GM21447 (cell line): ENCODE measurements at regions not wholly inside any gene's neighbourhood (a gene's known extent, or its start where the extent isn't known, plus 50 kb on each side); places are given as distances from the start of the nearest gene placed in this dataset.

ENCODE experiments used
- ATAC-seq: cut with Tn5 transposase; IDR thresholded peaks from one replicate; pipeline ENCODE4 v1.9.1; 2021; ENCODE audit not compliant: unreplicated experiment

DNA sequence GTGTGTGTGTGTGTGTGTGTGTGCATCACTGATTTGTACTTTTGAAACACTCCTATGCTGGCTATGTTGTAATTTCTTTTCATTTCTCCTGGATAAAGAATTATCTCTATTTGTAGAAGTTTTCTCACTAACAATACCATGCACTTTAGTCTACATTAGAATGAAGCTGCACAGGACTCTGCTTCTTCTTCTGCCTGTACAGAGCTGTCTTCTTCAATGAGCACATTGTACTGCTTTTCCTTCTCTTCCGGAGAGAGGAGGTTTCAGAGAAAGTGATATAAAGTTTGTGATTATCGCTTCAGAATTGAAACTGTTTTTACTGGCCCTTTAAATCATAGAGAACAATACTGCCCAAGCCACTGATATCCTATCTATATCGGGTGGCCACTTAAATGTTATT, 677.0 kb downstream of the NR2F1-AS1 start:
- ATAC-seq: no peak

DNA sequence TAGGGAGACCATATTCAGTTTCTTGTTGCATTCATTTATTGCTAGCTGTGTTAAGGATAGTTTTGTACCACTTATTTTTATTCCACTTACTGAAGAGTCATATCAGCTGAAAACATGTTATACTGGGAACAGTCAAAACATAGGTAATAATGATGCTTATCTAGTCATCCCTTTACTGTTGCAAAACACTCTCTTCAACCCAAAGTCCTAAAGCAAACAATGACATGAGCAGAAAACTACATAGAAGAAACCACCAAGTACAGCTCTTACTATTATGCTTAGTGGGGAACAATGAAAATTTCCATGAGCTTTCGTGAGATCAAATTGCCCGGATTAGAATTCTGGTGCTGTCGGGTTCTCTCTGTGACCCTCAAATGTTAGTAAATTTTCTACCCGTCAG, 681.4 kb downstream of the NR2F1-AS1 start:
- no peak for ATAC-seq

DNA sequence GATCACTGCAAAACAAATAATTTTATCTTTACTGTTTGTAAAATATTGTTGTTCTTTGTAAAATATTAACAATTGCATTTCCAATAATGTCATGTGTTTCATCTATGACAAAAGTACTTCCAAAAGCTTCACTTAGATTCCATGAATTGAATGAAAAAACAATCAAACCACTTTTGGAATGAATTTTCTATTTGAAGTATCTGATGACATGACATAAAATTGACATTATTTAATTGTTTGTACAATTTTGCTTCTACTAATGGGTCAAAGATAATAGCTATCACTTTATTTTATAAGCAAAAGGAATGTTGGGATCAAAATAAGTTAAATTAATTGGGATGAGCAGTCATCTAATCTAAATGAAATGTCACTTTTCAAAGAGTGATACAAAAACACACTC, 684.3 kb downstream of the NR2F1-AS1 start:
- ATAC-seq: no peak

DNA sequence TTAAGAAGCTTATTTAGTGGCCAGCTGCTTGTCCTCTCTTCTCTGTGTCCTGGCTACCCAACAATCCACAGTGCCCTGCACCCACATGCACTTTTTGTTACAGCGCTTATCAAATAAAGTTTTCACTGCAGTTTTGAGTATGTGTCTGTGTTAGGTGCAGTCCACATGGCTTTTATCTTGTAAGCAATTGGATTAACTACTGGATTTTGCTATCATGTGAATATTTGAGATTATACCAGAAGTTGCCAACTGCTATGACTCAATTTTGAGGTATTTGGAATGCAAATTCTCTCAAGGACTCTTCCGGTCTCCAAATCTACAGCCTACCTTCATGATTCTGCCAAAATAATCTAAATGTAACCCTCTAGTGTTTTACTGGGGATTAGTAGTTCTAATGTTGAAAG, 690.2 kb downstream of the NR2F1-AS1 start:
- ATAC-seq: no peak

DNA sequence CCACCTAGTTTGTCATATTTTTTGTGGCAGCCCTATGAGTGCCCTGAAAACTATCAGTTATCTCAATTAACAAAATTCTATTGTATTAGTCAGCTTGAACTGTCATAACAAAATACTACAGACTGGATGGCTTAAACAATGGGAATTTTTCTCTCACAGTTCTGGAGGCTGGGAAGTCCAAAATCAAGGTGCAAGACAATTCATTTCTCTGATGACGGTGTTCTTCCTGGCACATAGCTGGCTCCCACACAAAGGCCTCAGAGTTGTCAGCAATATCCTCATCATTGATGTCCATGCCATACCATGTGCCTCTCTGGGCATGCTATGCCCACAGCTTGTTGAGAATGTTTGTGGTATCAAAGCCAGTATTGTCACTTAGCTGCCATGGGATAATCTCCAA, 691.9 kb downstream of the NR2F1-AS1 start:
- no peak for ATAC-seq

DNA sequence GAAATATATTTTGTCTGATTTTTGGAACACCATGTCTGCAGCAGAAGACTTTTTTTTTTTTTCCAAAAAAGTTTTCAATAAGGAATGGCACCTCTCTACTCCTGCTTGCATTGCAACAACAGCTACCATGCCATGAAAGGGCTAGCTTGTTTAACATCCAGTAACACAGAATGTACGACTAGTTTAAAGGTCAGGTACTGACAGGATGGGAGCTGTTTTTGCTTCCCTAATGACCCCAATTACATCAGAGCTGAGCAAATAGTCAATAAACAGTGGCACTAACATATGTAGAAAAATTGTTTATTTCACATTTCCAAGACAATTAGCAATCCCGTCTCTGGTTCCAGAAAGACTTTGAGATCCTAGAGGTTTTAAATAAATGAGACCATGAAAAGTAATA, 693.8 kb downstream of the NR2F1-AS1 start:
- ATAC-seq: no peak

DNA sequence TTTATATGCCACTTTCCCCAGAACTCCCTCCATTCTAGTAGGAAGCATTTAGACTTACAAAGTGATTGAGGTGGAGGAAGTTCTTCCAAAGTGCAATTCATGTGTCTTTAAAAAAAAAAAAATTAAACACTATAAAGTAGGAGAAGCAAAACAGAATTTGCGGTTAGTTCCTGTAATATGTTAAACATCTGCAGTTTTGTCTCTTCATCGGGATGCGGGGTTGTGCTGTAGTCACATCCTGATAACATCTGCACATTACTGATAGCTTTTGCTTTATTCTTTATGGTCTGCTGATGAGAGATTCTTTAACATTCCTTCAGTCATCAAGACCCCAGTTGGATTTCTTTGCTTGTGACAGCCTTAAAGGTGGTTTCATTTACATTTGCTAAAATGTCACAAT, 694.3 kb downstream of the NR2F1-AS1 start:
- no peak for ATAC-seq

DNA sequence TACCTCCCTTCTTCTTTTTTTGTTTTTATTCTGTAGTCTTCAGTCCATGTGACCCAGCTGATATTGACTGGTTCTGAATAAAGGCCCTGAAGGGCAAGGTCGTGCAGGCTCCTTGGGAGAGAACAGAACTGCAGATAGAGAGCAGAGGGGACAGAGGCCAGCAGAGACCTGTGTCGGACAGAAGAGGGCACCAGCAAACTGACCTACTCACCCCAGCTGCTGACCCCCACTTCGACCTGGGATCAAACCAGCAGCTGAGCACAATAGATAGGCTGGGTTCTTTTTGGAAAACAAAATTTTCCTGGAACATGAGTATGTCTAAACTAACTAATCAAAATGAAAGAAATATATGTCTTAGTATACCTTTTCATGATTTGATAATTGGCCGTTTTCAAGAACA, 695.1 kb downstream of the NR2F1-AS1 start:
- ATAC-seq: no peak

DNA sequence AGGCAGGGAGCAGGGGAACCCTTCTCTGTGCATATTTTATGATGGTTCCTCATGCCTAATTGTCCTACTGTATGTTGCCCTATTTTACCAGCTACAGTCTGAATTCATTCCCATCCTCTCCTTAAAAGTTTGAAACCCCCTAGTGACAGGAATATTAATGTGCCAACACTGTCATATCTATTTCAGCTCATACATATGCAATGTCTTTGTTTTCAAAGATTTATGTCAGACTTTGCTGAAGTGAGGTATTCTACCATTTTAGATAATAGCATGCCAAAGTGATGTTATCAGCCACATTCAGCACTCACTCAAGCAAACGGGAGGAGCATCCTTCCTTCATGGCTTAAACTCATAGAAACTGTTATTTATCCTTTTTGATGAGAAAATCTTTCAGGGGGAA, 696.5 kb downstream of the NR2F1-AS1 start:
- ATAC-seq: no peak

DNA sequence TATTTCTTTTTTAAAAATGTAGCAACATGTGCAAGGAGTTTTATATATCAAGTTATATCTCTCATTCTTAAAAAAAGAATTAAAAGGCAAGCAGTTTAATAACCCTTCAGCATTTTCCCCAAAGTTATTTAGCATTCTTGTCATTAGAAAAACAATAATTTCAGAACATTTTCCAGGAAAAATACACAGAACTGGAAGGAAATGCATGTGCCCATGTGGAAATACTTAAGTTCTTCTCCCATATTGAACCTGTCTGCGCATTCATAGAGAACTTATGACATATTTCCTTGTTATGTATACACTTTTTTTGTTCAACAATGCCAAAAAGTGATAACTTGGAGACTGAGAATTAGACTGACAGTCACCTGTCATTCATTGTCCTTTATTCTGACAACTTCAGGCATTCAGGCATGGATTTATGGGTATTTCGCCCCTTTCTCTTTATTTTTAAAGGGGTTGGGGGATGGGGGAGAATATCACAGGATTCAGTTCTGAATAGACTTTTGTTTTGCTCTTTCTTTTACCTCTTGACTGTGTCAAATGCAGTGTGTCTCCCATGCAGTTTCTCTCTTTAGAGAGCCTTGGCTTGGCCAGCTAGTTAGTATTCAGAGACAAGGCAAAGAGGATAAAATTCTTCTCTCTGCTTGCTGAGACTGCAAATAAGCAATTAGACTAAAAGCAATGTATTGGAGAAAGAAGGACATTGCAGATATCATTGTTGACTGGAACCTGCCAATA, 701.0 kb downstream of the NR2F1-AS1 start:
- ATAC-seq: no peak

DNA sequence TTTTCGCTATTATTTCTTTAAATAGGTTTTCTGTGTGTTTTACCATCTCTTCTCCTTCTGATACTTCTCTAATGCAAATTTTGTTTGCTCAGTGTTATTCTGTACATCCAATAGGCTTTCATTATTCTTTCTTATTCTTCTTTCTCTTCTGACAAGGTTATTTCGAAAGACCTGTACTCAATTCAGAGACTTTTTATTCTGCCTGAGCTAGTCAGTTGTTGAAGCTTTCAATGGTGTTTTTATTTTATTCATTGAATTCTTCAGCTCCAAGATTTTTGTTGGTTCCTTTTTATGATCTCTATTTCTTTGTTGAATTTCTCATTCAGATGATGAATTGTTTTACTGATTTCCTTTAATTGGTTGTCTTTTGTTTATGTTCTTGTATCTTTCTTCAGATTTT, 706.2 kb downstream of the NR2F1-AS1 start:
- ATAC-seq: no peak

DNA sequence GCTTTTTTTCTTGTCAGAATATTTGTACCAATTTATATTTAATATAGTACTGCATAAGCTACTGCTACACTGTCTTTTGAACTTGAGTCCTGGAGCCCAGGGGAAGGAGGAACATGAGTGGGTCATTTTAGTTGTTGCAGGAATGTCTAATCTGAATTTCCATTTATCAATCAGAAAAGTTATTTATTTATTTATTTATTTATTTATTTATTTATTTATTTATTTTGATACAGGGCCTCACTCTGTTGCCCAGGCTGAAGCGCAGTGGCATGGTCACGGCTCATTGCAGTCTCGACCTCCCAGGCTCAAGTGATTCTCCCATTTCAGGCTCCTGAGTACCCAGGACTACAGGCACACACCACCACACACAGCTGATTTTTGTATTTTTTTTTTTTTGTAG, 712.6 kb downstream of the NR2F1-AS1 start:
- no peak for ATAC-seq

DNA sequence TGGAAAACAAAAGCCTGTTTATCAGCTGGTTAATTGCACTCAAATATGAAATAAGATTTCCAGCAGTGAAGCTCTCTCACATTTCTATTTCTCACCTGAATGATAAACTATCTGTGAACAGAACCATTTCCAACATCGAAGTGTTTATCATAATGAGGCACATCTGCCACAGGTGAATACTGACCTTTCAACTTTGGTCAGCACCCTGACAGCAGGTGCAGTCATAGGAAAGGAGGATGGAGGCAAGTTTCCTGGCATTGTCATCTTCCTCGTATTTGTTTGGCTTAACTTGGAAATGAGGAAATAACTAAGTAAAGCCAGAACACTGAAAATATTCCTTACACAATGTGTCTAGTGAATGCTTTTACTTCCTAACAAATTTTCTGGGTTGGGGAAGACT, 716.4 kb downstream of the NR2F1-AS1 start:
- no peak for ATAC-seq

DNA sequence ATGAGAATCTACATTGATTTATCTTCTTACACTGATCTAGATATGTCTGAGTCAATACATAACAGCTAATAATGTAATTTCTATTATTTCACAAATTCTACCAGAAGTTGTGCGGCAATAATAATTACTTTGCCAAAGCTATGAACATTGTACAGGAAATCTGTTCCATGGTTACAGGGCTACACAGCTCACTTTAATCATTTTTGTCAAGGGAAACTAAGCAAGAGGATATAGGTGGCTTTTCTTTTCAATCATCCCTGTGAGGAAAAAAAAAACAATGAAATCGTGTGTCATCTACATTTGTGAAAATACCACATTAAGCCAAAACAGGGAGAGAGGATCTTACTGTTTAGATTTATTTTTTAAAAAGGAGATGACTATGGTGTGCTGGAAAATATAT, 717.4 kb downstream of the NR2F1-AS1 start:
- no peak for ATAC-seq

DNA sequence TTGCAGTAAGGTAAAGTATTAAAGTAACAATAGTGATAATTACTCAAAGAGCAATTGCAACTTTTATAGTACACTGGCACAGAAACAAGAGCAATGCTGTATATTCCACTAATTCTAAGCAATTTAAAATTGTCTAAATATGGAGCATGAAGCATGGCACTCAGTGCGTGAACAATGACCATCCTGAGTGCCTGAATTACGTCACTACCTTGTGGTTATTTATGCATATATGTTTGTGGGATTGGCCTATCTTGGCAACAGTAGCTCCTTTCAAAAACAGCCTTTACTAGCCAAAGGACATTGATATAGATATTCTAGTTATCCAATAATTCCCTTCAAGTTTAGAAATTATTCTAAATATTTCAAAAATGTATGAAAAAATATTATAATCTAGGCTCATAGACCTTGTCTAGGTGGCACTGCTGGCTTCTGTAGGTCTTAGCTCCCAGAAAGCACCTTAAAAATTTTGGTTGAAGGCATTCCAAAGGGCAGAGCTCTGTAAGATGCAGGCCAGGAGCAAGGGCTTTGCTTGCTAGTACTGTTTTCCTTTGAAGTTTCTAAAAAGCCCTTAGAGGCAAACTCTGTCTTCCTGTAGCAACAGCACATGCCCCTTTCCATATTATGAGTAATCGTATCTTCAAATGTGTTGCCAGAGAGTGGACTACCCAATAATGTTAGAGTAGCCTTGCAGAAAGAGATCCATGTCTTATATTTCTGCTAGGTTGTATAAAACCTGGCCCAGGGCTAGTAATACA, 719.3 kb downstream of the NR2F1-AS1 start:
- no peak for ATAC-seq

DNA sequence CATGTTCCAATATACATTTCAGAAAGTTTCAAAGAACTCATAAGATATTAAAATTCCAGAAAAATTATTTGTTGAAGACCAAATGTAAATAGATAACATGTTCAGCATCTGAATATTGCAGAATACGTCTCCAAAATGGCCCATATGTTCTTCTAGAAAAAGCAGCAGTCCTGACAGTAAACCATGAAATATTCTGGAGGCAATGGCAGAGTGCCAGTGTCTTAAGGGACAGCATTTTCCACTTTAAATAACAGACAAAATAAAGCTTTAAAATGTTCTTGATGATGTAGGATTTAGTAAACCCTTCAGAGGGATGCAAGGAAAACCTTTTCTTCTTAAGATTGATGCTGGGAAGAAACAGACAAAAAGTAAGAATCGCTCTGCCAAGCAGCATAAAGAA, 721.0 kb downstream of the NR2F1-AS1 start:
- no peak for ATAC-seq

DNA sequence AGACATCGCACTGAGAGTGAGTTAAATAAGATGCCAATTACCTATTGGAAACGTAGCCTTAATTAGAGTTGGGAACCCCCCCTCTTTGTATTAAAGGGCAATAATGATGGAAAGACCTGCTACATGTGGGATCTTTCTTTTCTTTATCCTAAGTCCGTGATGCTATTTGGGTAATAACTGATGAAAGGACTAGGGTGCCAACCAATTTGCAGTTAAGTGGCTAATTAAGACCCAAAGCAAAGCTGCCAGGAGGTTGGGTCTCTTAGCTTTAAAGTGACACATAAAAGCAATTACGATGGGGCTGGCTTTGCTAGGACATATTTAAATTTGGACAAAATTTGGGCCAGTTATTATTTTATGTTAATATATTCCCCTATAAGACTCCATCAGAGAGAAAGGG, 728.8 kb downstream of the NR2F1-AS1 start:
- no peak for ATAC-seq

DNA sequence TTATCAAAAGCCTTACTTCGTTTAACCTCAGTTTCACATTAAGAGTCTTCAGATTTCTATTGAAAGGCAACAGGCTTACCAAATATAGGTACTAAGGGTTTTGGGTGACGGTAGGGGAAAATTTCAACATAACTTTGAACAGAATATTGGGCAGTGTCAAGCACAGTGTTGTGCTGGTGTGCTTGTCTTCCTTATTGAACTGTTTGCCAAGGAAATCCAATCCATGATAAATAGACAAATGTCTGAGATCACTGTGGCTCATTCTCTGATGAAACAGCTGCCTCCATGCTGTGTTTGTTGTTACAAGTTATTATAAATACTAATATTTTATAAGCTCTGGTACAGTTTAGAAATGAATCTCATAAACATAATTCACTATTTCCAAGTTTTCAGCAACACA, 730.1 kb downstream of the NR2F1-AS1 start:
- ATAC-seq: no peak

DNA sequence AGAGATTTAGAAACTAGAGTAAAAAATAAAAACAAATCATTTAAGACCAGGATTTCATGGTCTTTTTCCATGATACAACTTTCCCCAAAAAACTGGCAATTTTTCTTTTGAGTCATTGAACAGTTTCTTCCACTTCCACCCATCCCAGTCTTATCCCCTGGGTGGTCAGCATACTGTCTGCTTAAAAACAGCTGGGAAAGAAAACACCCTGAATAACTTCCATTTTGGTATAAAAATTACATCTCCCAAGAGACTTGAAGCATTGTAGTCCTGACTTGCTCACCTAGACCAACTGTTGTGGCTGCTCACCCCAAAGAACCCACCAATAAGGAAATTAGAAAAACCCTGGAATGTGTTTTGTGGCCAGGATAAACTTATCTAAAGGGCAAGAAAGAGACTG, 731.3 kb downstream of the NR2F1-AS1 start:
- no peak for ATAC-seq

DNA sequence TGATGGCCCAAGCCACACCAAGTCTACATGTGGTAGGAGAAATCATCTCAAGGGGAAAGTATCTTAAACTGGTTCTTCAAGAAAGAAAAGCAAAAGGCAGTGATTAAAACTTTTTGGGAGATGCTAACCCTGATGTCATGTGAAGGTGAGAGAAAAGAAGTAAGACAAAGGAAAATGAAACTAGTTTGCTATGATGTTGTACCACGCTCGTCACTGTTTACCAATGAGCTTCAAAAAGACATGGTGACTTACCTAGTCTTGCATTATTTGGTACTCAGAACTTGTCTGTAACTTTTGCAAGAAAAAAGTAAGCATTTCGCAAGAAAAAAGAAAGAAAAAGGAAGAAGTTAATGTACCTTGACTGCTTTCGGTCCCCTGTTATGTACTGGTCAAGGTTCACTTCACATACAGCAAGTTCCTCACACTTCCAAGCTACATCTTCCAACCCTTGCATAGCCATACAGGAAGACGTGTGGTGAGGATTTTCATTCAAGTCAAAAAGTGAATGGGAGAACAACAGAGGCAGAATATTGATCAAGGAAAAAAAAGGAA, 739.3 kb downstream of the NR2F1-AS1 start:
- ATAC-seq: no peak

DNA sequence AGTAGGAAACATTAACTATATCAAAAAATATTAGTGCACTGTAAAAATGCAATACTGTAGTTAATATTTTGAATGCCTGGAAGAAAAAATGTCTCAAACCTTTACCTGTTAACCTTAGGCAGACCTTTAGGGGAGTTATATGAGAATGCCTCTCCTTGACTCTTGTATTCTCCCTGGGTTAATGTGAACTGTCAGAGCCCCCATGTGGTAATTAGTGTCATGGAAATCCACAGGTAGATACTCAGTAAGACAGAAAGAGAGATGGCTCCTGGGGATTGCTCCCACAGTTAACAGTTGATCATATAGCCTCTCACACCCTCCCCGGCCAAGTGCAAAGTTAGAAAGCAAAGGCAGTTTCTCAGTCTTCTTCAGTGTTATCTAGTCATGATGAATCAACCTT, 742.8 kb downstream of the NR2F1-AS1 start:
- no peak for ATAC-seq
